ENCODE measurements at regions not wholly inside any gene's neighbourhood (a gene's known extent, or its start where the extent isn't known, plus 50 kb on each side); places are given as distances from the start of the nearest gene placed in this dataset.

DNA sequence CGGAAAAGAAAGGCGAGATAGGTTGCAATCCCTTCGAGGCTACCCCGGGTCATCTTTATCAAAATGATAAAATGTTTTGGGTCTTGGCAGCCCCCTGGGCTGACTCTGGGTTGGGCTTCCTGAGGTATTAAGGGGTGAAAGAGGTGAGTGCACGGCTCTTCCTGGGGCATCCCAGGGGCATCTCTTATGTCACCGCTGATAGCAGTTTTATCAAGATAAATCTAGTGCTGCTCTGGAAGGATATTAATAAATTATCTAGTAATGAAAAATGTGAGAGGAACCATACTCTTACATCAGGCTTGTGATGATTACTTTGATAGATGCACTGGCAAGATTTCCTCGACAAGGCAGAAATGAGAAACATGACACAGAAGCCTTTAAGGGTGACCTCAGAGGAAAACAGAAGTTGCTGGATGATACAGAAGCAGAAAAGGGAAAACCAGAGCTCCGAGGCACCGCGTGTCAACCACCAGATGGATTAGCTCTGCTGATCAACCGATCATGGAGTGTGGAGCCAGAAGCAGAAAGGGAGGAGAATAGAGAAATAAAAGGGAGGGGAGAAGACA is 491.3 kb downstream of the TMEM114 start (continued):
- TF ChIP-seq POLR2AphosphoS5 (IDR thresholded peaks at IDR 0.05; ENCODE audit: low read depth, low read length): no peak
- TF ChIP-seq, protein P1, sequence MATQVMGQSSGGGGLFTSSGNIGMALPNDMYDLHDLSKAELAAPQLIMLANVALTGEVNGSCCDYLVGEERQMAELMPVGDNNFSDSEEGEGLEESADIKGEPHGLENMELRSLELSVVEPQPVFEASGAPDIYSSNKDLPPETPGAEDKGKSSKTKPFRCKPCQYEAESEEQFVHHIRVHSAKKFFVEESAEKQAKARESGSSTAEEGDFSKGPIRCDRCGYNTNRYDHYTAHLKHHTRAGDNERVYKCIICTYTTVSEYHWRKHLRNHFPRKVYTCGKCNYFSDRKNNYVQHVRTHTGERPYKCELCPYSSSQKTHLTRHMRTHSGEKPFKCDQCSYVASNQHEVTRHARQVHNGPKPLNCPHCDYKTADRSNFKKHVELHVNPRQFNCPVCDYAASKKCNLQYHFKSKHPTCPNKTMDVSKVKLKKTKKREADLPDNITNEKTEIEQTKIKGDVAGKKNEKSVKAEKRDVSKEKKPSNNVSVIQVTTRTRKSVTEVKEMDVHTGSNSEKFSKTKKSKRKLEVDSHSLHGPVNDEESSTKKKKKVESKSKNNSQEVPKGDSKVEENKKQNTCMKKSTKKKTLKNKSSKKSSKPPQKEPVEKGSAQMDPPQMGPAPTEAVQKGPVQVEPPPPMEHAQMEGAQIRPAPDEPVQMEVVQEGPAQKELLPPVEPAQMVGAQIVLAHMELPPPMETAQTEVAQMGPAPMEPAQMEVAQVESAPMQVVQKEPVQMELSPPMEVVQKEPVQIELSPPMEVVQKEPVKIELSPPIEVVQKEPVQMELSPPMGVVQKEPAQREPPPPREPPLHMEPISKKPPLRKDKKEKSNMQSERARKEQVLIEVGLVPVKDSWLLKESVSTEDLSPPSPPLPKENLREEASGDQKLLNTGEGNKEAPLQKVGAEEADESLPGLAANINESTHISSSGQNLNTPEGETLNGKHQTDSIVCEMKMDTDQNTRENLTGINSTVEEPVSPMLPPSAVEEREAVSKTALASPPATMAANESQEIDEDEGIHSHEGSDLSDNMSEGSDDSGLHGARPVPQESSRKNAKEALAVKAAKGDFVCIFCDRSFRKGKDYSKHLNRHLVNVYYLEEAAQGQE (IDR thresholded peaks at IDR 0.05; ENCODE audit: low read depth): no peak
- no peak for TF ChIP-seq SP1 (IDR thresholded peaks at IDR 0.05; ENCODE audit: low read depth)

DNA sequence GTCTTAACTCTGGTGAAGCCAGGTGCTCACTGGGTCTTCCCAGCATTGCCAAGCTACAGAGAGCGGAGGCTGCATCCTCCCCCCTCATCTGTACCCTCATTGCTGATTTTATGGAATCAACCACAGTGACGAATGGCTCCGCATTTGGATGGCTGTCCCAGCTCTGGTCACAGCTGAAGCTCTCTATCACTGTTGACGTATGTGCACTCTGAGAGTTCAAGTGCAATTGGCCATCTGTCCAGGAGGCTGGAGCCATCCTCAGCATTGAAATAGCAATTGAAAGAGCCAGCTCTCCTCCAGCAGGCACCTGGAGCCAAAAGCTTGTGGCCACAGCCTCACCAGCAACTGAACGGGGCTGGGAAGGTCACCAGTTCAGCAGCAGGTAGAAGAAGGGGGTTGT is 494.1 kb downstream of the TMEM114 start:
- Histone ChIP-seq H3K9me3 (ENCODE audit: control insufficient read depth in 1 of 2, insufficient read depth in 1 of 2, low read depth in 1 of 2, low read length in 2 of 2) (peaks cover 0 to 16% of the 10 kb centered on the region in 2 experiments; a peak in 2 of 4 replicates), H3K9me2 (ENCODE audit: insufficient read depth) (no peaks in the 10 kb centered on the region), H3K4me2 (ENCODE audit: low read length) (no peak overlapping the region), H3K4me3 (replicated peaks in 1 of 2; ENCODE audit: low read depth in 1 of 2, low read length in 2 of 2) (no peak overlapping the region), H3K27me3 (ENCODE audit: insufficient read depth, low read length) (no peaks in the 10 kb centered on the region), H3K4me1 (ENCODE audit: control insufficient read depth in 1 of 2, insufficient read depth in 2 of 2, low read length in 2 of 2) (no peaks in the 10 kb centered on the region), H4K20me1 (ENCODE audit: insufficient read depth) (no peaks in the 10 kb centered on the region), H3K27ac (ENCODE audit: low read depth, low read length) (no peak overlapping the region), H3K36me3 (ENCODE audit: control insufficient read depth in 1 of 2, insufficient read depth in 2 of 2, low read length in 2 of 2) (no peaks in the 10 kb centered on the region), H3K79me2 (ENCODE audit: insufficient read depth, low read length) (no peaks in the 10 kb centered on the region), H2AFZ (ENCODE audit: low read depth, low read length, poor library complexity, severe bottlenecking) (no peak overlapping the region), H3K9ac (ENCODE audit: low read length) (no peak overlapping the region)
- ATAC-seq (no peak), DNase-seq (ENCODE audit: low read depth, low spot score) (no peak)
- ChIA-PET POLR2A (no interaction called here), RAD21 (ENCODE audit: low non-redundant PET in 1 of 2, low total read pairs in 2 of 2, uncharacterized antibody in 2 of 2, unreplicated experiment in 2 of 2) (no interaction called here), CTCF (no interaction called here)
- intact Hi-C loops (cut with micrococcal nuclease): no loop called here
- BruUV-seq (replicated peaks): no TSS peak
- TF ChIP-seq POLR2AphosphoS5 (IDR thresholded peaks at IDR 0.05; ENCODE audit: low read depth, low read length) (no peak), SRF (IDR thresholded peaks at IDR 0.05; ENCODE audit: low read depth) (no peak), FOSL1 (IDR thresholded peaks at IDR 0.05; ENCODE audit: low read depth) (no peak), CBX3 (IDR thresholded peaks at IDR 0.05; ENCODE audit: low read depth) (no peak), ZFX (IDR thresholded peaks at IDR 0.05) (no peak), EZH2phosphoT487 (IDR thresholded peaks at IDR 0.05; ENCODE audit: borderline replicate concordance) (no peak), POLR2A (IDR thresholded peaks at IDR 0.05; ENCODE audit: borderline replicate concordance, extremely low read depth, insufficient read depth, insufficient read length) (no peak), TCF7L2 (IDR thresholded peaks at IDR 0.05; ENCODE audit: borderline replicate concordance, extremely low read depth, insufficient read depth, insufficient read length) (no peak), EZH2 (IDR thresholded peaks at IDR 0.05) (no peak), CEBPB (IDR thresholded peaks at IDR 0.05; ENCODE audit: low read depth) (no peak), JUND (IDR thresholded peaks at IDR 0.05) (no peak), ELF1 (IDR thresholded peaks at IDR 0.05; ENCODE audit: borderline replicate concordance, low read depth) (no peak), SIN3A (IDR thresholded peaks at IDR 0.05; ENCODE audit: low read depth) (no peak)
- TF ChIP-seq, protein P2, sequence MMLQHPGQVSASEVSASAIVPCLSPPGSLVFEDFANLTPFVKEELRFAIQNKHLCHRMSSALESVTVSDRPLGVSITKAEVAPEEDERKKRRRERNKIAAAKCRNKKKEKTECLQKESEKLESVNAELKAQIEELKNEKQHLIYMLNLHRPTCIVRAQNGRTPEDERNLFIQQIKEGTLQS (IDR thresholded peaks at IDR 0.05): no peak
- TF ChIP-seq, protein P1 (IDR thresholded peaks at IDR 0.05; ENCODE audit: low read depth): no peak
- TF ChIP-seq, protein P3, sequence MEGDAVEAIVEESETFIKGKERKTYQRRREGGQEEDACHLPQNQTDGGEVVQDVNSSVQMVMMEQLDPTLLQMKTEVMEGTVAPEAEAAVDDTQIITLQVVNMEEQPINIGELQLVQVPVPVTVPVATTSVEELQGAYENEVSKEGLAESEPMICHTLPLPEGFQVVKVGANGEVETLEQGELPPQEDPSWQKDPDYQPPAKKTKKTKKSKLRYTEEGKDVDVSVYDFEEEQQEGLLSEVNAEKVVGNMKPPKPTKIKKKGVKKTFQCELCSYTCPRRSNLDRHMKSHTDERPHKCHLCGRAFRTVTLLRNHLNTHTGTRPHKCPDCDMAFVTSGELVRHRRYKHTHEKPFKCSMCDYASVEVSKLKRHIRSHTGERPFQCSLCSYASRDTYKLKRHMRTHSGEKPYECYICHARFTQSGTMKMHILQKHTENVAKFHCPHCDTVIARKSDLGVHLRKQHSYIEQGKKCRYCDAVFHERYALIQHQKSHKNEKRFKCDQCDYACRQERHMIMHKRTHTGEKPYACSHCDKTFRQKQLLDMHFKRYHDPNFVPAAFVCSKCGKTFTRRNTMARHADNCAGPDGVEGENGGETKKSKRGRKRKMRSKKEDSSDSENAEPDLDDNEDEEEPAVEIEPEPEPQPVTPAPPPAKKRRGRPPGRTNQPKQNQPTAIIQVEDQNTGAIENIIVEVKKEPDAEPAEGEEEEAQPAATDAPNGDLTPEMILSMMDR (IDR thresholded peaks at IDR 0.05 in 2 of 3, conservative IDR thresholded peaks at IDR 0.05 in 1 of 3; ENCODE audit: borderline replicate concordance in 1 of 3, insufficient read depth in 1 of 3, low read depth in 2 of 3, low read length in 2 of 3): no peak

All from HCT116 (cell line).